ENCODE measurements at regions not wholly inside any gene's neighbourhood (a gene's known extent, or its start where the extent isn't known, plus 50 kb on each side); places are given as distances from the start of the nearest gene placed in this dataset.

GRCh38 chr3:27990324-27990723, 251.1 kb upstream of the CMC1 start:
- TF ChIP-seq, protein P1, sequence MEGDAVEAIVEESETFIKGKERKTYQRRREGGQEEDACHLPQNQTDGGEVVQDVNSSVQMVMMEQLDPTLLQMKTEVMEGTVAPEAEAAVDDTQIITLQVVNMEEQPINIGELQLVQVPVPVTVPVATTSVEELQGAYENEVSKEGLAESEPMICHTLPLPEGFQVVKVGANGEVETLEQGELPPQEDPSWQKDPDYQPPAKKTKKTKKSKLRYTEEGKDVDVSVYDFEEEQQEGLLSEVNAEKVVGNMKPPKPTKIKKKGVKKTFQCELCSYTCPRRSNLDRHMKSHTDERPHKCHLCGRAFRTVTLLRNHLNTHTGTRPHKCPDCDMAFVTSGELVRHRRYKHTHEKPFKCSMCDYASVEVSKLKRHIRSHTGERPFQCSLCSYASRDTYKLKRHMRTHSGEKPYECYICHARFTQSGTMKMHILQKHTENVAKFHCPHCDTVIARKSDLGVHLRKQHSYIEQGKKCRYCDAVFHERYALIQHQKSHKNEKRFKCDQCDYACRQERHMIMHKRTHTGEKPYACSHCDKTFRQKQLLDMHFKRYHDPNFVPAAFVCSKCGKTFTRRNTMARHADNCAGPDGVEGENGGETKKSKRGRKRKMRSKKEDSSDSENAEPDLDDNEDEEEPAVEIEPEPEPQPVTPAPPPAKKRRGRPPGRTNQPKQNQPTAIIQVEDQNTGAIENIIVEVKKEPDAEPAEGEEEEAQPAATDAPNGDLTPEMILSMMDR (IDR thresholded peaks at IDR 0.05), result no peak
- TF ChIP-seq POLR2A (IDR thresholded peaks at IDR 0.05), result no peak

Measured in uterus (tissue), 2 donors.